PFSK-1 (cell line): ENCODE measurements at regions not wholly inside any gene's neighbourhood (a gene's known extent, or its start where the extent isn't known, plus 50 kb on each side); places are given as distances from the start of the nearest gene placed in this dataset.

Experiments used
- FOXP2 ChIP-seq: optimal IDR thresholded peaks from 2 replicates; pipeline ENCODE3; 2011; ENCODE audit warnings: borderline replicate concordance, control low read depth, inconsistent platforms; ENCODE audit not compliant: insufficient read depth; ENCODE audit errors: extremely low read length, extremely low read depth
- POLR2AphosphoS5 ChIP-seq: IDR thresholded peaks from 2 replicates; pipeline ENCODE4 v1.6.1; 2012; ENCODE audit warnings: low read depth, mild to moderate bottlenecking, control low read depth, low read length, moderate library complexity
- TAF1 ChIP-seq: IDR thresholded peaks from 2 replicates; pipeline ENCODE4 v1.6.1; 2012; ENCODE audit warnings: low read length, control low read depth, borderline replicate concordance; ENCODE audit not compliant: insufficient read depth

DNA sequence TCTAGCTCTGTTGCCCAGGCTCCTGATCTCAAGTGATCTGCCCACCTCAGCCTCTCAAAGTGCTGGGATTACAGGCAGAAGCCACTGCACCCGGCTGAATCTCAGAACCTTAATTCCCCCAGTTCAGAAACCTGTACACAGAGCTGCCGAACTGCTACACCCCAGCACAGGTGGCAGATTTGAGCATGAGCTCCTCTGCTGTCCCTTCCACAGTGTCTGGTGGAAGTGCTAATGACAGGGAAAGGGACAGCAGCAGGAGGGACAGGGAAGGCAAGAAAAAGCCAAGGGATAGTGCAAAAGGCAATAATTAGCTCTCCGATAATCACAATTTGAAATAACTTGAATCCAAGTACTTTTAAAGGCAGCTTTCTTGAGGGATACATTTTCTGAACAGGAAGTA lies 211.4 kb upstream of the ZNF521 start:
- TF ChIP-seq TAF1 (no peak), POLR2AphosphoS5 (no peak), FOXP2 (no peak)
